ENCODE measurements at regions not wholly inside any gene's neighbourhood (a gene's known extent, or its start where the extent isn't known, plus 50 kb on each side); places are given as distances from the start of the nearest gene placed in this dataset.

DNA sequence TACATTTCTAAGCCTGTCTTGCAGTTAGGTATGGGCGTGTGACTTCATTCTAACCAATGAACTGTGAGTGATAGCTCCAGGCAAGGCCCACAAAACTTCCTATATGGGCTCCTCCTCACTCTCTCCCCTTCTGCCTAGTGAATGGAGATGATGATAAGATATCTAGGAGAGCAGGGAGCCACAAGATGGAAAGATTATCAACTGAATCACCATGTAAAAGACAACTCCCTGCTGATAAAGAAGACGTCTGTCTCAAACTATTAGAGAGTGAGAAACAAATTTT, 237.1 kb downstream of the GPD2 start:
- no peak for DNase-seq (ENCODE audit: extremely low spot score)
- POLR2A ChIA-PET: no interaction called here
- CTCF ChIA-PET: interaction anchor here (1.5 kb wide), 1 partner anchor 16 kb away, joined by 4 read pairs; no protein-coding TSS in a partner anchor
- TF ChIP-seq, protein P1, sequence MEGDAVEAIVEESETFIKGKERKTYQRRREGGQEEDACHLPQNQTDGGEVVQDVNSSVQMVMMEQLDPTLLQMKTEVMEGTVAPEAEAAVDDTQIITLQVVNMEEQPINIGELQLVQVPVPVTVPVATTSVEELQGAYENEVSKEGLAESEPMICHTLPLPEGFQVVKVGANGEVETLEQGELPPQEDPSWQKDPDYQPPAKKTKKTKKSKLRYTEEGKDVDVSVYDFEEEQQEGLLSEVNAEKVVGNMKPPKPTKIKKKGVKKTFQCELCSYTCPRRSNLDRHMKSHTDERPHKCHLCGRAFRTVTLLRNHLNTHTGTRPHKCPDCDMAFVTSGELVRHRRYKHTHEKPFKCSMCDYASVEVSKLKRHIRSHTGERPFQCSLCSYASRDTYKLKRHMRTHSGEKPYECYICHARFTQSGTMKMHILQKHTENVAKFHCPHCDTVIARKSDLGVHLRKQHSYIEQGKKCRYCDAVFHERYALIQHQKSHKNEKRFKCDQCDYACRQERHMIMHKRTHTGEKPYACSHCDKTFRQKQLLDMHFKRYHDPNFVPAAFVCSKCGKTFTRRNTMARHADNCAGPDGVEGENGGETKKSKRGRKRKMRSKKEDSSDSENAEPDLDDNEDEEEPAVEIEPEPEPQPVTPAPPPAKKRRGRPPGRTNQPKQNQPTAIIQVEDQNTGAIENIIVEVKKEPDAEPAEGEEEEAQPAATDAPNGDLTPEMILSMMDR (IDR thresholded peaks at IDR 0.05; ENCODE audit: control extremely low read depth, extremely low read depth, low read depth, missing control alignments): no peak

DNA sequence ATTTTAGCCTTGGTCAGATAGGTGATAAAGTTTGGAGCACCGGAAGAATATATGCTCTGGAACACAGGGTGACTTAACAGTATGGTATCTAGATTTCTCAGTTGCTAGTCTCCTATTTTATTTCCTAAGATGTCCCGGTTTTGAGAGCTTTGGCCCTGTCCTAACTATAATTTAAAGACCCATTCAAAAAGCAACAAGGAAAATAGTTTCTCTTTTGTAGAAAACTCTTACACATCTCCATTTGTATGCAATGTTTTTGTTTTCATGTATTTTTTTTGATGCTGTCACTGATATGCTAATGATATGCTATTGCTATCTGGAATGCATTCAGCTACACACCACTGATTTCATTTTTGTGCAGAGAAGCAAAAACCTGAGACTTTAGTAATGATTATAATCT, 237.8 kb downstream of the GPD2 start:
- TF ChIP-seq, protein P1 (IDR thresholded peaks at IDR 0.05; ENCODE audit: control extremely low read depth, extremely low read depth, low read depth, missing control alignments): no peak

DNA sequence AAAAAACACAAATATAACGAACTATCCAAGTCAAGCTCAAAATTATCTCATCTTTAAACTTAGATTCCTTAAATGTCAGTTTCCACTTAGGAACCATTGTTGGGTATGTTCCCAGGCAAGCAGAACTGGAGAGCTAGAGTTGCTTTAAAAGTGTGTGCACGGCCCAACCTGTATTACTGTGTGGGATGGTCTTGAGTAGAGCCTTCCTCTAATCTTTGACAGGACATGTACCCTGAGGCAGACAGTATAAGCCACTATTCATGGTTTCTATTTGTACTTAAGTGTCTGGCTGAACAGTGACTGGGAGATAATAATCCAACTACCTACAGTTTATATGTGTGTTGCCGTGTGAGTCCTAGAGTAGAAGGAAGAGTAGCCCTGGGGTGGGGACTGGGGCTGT, 239.7 kb downstream of the GPD2 start:
- ChIA-PET CTCF (interaction anchor here (1.4 to 2.6 kb wide), 3 partner anchors 12 to 55 kb away, joined by 3 to 10 read pairs (median 4); no protein-coding TSS in a partner anchor), POLR2A (no interaction called here)
- TF ChIP-seq, protein P1 (IDR thresholded peaks at IDR 0.05; ENCODE audit: control extremely low read depth, extremely low read depth, low read depth, missing control alignments): no peak
- DNase-seq (ENCODE audit: extremely low spot score): no peak

More for the DNA sequence above, 237.8 kb downstream of the GPD2 start:
- ChIA-PET POLR2A (no interaction called here), CTCF (no interaction called here)
- no peak for DNase-seq (ENCODE audit: extremely low spot score)

DNA sequence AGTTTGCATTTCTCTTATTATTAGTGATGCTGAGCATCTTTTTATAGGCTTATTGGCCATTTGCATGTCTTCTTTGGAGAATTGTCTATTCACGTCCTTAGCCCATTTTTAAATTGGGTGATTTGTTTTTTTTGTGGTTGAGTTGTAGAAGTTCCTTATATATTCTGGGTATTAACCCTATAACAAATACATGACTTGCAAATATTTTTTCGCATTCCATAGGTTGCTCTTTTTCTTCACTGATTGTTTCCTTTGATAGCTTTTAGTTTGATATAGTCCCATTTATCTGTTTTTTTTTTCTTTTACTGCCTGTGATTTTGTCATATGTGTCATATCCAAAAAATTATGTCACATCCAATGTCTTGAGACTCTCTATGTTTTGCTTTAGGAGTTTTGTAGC, 243.6 kb downstream of the GPD2 start:
- ChIA-PET POLR2A (no interaction called here), CTCF (interaction anchor here (1.1 kb wide), 1 partner anchor 19 kb away, joined by 3 read pairs; no protein-coding TSS in a partner anchor)
- TF ChIP-seq, protein P1 (IDR thresholded peaks at IDR 0.05; ENCODE audit: control extremely low read depth, extremely low read depth, low read depth, missing control alignments): no peak
- no peak for DNase-seq (ENCODE audit: extremely low spot score)

DNA sequence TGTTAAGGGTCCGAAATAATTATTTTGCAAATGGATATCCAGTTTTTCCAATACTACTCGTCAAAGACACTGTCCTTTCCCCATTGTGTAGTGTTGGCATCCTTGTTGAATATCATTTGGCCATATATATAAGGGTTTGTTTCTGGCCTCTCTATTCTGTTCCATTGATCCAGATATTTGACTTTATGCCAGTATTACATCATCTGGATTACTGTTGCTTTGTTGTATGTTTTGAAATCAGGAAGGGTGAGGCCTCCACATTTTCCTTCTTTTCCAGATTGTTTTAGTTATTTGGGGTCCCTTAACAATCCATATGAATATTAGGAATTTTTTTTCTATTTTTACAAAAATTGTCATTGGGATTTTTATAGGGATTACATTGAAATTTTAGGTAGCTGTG, 244.1 kb downstream of the GPD2 start:
- ChIA-PET POLR2A (no interaction called here), CTCF (interaction anchor here (1.1 kb wide), 1 partner anchor 19 kb away, joined by 3 read pairs; no protein-coding TSS in a partner anchor)
- DNase-seq (ENCODE audit: extremely low spot score): no peak
- TF ChIP-seq, protein P1 (IDR thresholded peaks at IDR 0.05; ENCODE audit: control extremely low read depth, extremely low read depth, low read depth, missing control alignments): no peak

DNA sequence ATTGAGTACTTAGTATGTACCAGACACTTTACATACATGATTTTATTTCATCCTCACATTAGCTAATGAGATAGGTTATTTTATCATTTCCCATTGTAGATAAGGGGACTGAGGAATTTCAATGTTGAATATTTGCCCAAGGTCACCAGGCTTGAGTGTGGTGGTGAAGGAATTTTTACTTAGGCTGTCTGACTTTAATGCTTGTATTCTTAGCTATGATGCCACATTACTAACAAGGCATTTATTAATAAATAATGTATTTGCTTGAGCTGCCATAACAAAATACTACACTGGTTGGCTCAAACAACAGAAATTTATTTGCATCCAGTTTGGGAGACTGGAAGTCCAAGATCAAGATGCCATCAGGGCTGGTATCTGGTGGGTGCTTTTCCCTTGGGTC, 250.9 kb downstream of the GPD2 start:
- ChIA-PET POLR2A (no interaction called here), CTCF (no interaction called here)
- TF ChIP-seq, protein P1 (IDR thresholded peaks at IDR 0.05; ENCODE audit: control extremely low read depth, extremely low read depth, low read depth, missing control alignments): no peak
- DNase-seq (ENCODE audit: extremely low spot score): no peak

DNA sequence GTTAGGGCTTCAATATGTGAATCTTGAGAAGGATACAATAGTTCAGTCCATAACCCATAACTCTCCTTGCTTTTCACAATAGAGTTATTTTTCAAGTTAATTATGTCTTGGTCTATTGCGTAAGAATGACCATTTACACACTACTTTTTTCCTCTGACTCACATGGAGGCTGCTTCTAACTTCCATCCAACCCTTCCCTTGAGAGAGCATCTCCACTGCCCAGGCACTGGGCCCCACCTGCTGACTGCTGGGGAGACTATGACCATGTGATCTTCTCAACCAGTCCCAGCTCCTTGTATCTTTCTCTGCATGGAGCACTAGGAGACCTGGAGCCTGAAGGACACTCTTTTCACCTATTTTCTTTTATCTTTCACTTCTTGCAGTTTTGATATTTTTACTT, 251.5 kb downstream of the GPD2 start:
- TF ChIP-seq, protein P1 (IDR thresholded peaks at IDR 0.05; ENCODE audit: control extremely low read depth, extremely low read depth, low read depth, missing control alignments): no peak
- CTCF ChIA-PET: no interaction called here
- DNase-seq (ENCODE audit: extremely low spot score): no peak

More for the DNA sequence above, 251.5 kb downstream of the GPD2 start:
- POLR2A ChIA-PET: no interaction called here
